Epithelial cell of esophagus (primary cell): ENCODE measurements at regions not wholly inside any gene's neighbourhood (a gene's known extent, or its start where the extent isn't known, plus 50 kb on each side); places are given as distances from the start of the nearest gene placed in this dataset.

Experiments used
- DNase-seq: peaks from one replicate; pipeline ENCODE4 v3.0.0; 2010; ENCODE audit warnings: low read depth
- H3K4me3 ChIP-seq: 2 replicates; pipeline ENCODE4 v1.5.1; 2011; ENCODE audit warnings: mild to moderate bottlenecking, low read length, control low read depth
- CTCF ChIP-seq: IDR thresholded peaks from 2 replicates; pipeline ENCODE4 v1.5.1; 2011; ENCODE audit warnings: low read depth, mild to moderate bottlenecking, low read length, control low read depth, inconsistent platforms; ENCODE audit not compliant: insufficient read depth; ENCODE audit errors: missing control alignments

GRCh38 chr11:122033631-122034030, 82.4 kb downstream of the BLID start:
- TF ChIP-seq CTCF, result no peak
- no peak overlapping the region for H3K4me3 ChIP-seq
- DNase-seq, result no peak

- no peak for DNase-seq
- TF ChIP-seq CTCF, result no peak
- H3K4me3 ChIP-seq, result no peak overlapping the region
Measured at GRCh38 chr11:122033193-122033592, 82.8 kb downstream of the BLID start.

- no peak for TF ChIP-seq CTCF
- no peak for DNase-seq
- H3K4me3 ChIP-seq, result no peak overlapping the region
Measured at GRCh38 chr11:122032317-122032716, 83.7 kb downstream of the BLID start.

DNA sequence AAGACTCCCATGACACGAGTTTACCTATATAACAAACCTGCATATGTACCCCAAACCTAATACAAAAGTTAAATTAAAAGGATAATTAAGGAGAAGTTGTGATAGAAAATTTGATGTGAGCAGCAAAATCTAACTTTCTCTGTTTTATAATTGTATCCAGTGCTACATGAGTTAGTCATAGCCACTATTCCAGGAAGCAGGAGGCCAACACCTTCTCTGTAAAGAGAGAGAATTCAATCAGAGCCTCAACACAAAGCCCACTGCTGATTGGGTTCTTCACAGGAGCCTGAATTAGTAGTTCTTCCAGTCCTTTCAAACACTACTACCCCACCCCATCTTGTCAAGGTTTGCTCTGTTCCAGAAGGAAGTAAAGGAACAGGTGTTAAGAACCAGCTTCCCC, 84.2 kb downstream of the BLID start:
- TF ChIP-seq CTCF, result no peak
- peak; percentile 21 for DNase-seq
- no peak overlapping the region for H3K4me3 ChIP-seq

- no peak for DNase-seq
- H3K4me3 ChIP-seq, result no peak overlapping the region
- no peak for TF ChIP-seq CTCF
Measured at GRCh38 chr11:122030286-122030685, 85.7 kb downstream of the BLID start.

GRCh38 chr11:122028545-122028944, 87.5 kb downstream of the BLID start:
- no peak for TF ChIP-seq CTCF
- no peak overlapping the region for H3K4me3 ChIP-seq
- no peak for DNase-seq

DNA sequence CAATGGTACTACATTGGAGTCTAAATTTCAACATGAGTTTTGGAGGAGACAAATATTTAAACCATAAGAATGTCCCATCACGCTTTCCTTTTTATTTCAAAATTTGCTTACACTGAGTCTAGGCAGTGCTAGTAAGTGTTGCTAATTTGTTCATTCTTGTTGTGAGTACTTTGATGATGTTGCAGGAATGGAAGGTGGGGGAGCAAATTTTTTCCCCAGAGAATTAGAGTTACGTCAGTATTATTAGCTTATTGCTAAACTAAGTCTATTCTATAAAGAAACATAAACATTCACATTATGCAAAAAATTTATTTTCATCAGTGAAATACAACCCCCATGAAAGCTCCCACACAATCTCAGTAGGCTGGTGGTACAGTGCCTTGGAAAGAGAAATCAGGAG, 88.0 kb downstream of the BLID start:
- no peak overlapping the region for H3K4me3 ChIP-seq
- DNase-seq, result no peak
- no peak for TF ChIP-seq CTCF
